K562 (cell line): ENCODE measurements at regions not wholly inside any gene's neighbourhood (a gene's known extent, or its start where the extent isn't known, plus 50 kb on each side); places are given as distances from the start of the nearest gene placed in this dataset.

ENCODE experiments used
- ATAC-seq: fragments of 200-7000 bp; cut with Tn5 transposase; 3 replicates; pipeline ENCODE4 v1.9.1; 2020; ENCODE audit warnings: moderate library complexity
- BruUV-seq: library from RNA; stranded (reverse); fragments of 400-500 nt; replicated peaks from 2 replicates; lab custom pipeline; 2021; lab: Mats Ljungman, UMichigan
- CTCF ChIA-PET: fragments of 300-600 bp; formaldehyde crosslinking; extraction: SDS; loops from one replicate; lab custom pipeline; 2021; ENCODE audit warnings: low intra/inter-chr PET ratio; lab: Yijun Ruan, JAX
- POLR2A ChIA-PET: fragments of 300-600, 350-650 bp; sonication (Branson Sonifier 250); formaldehyde crosslinking; extraction: SDS; loops from one replicate; lab custom pipeline; 2021; ENCODE audit warnings: antibody characterized with exemption, inconsistent platforms; lab: Yijun Ruan, JAX
- DNase-seq, 4 experiments: peaks; one replicate each; pipeline versions ENCODE4 v3.0.0 to v3.0.0-alpha.2; 2011 to 2018; ENCODE audit warnings: low spot score in 3 of 4, mixed read lengths in 3 of 4; ENCODE audit errors: extremely low read depth in 1 of 4
- FAIRE-seq: peaks from 2 replicates; lab custom pipeline; 2011; peaks lifted over from hg19 to GRCh38; lab: Jason Lieb, UNC
- H2AFZ ChIP-seq: 2 replicates; pipeline ENCODE4 v1.6.0; 2011; ENCODE audit warnings: low read depth, low read length, control low read depth, inconsistent platforms
- H3K27ac ChIP-seq: fragments of 200-600 bp; 3 replicates; pipeline ENCODE4 v1.8.0; 2011; ENCODE audit warnings: low read depth, mild to moderate bottlenecking, control low read depth, inconsistent platforms, low read length, moderate library complexity, mixed read lengths; ENCODE audit errors: extremely low read depth
- H3K27me3 ChIP-seq, 2 experiments: fragments of 300-600 bp in 1 of 2; 2 replicates in 1 of 2; 3 replicates in 1 of 2; pipeline versions ENCODE4 v1.6.0 to v1.8.0; 2011; ENCODE audit warnings: inconsistent platforms in 2 of 2, low read length in 2 of 2, mild to moderate bottlenecking in 1 of 2, mixed read lengths in 1 of 2, moderate library complexity in 1 of 2; ENCODE audit not compliant: control insufficient read depth in 2 of 2, insufficient read depth in 2 of 2
- H3K36me3 ChIP-seq: fragments of 300-600 bp; 3 replicates; pipeline ENCODE4 v1.8.0; 2011; ENCODE audit warnings: mild to moderate bottlenecking, low read length, inconsistent platforms; ENCODE audit not compliant: control insufficient read depth, insufficient read depth
- H3K4me1 ChIP-seq, 2 experiments: fragments of 200-600 bp in 1 of 2; replicated peaks in 1 of 2; 2 replicates in 1 of 2; 3 replicates in 1 of 2; pipeline versions ENCODE4 v1.5.1 to v1.8.0; 2011; ENCODE audit warnings: inconsistent platforms in 2 of 2, low read length in 2 of 2, mild to moderate bottlenecking in 1 of 2, mixed read lengths in 1 of 2, moderate library complexity in 1 of 2; ENCODE audit not compliant: control insufficient read depth in 2 of 2, insufficient read depth in 2 of 2
- H3K4me2 ChIP-seq: 2 replicates; pipeline ENCODE4 v1.6.1; 2011; ENCODE audit warnings: low read length, control low read depth, inconsistent platforms, mixed read lengths; ENCODE audit not compliant: insufficient read depth
- H3K4me3 ChIP-seq: fragments of 200-600 bp; sonication (generic), shearing (Covaris generic); 2 replicates; pipeline ENCODE4 v1.5.1; 2016; ENCODE audit warnings: control low read depth, inconsistent platforms
- H3K79me2 ChIP-seq: fragments of 200-600 bp; 3 replicates; pipeline ENCODE4 v1.8.0; 2011; ENCODE audit warnings: low read length, inconsistent platforms; ENCODE audit not compliant: control insufficient read depth, insufficient read depth
- H3K9ac ChIP-seq, 2 experiments: 2 replicates each; pipeline versions ENCODE4 v1.6.0 to v1.6.1; 2011; ENCODE audit warnings: low read depth in 2 of 2, low read length in 2 of 2, control low read depth in 1 of 2, inconsistent platforms in 1 of 2, mild to moderate bottlenecking in 1 of 2, mixed read lengths in 1 of 2; ENCODE audit not compliant: insufficient read depth in 1 of 2
- H3K9me1 ChIP-seq: one replicate; pipeline ENCODE4 v1.6.0; 2011; ENCODE audit warnings: inconsistent platforms, mild to moderate bottlenecking, low read length, moderate library complexity; ENCODE audit not compliant: control insufficient read depth, insufficient read depth
- H3K9me3 ChIP-seq: replicated peaks from 2 replicates; pipeline ENCODE4 v1.5.1; 2011; ENCODE audit warnings: low read depth, low read length, inconsistent platforms; ENCODE audit not compliant: control insufficient read depth, insufficient read depth
- H4K20me1 ChIP-seq: replicated peaks from 2 replicates; pipeline ENCODE4 v1.6.1; 2011; ENCODE audit warnings: low read length, inconsistent platforms, mixed read lengths; ENCODE audit not compliant: control insufficient read depth, insufficient read depth
- CUX1 ChIP-seq: fragments of 200-800 bp; sonication (Bioruptor generic); IDR thresholded peaks from 2 replicates; pipeline ENCODE4 v1.6.1; 2016; ENCODE audit warnings: missing genetic modification characterization, missing compliant biosample characterization
- ESRRA ChIP-seq: fragments of 450-650 bp; IDR thresholded peaks from 2 replicates; pipeline ENCODE4 v1.6.1; 2014; ENCODE audit warnings: low read depth, mild to moderate bottlenecking, moderate library complexity, borderline replicate concordance
- GABPA ChIP-seq: fragments of 200-800 bp; sonication (Bioruptor generic); conservative IDR thresholded peaks from 2 replicates; pipeline ENCODE4 v1.6.1; 2016; ENCODE audit warnings: low read depth, missing genetic modification characterization, missing compliant biosample characterization
- NR4A1 ChIP-seq, 2 experiments: fragments of 250-450 bp in 1 of 2; fragments of 450-650 bp in 1 of 2; sonication (Bioruptor Pico) in 1 of 2; IDR thresholded peaks; 2 replicates each; pipeline versions ENCODE4 v1.4.0 to v1.6.1; 2016 to 2020; ENCODE audit warnings: mild to moderate bottlenecking in 2 of 2, missing compliant biosample characterization in 1 of 2, missing genetic modification characterization in 1 of 2, moderate library complexity in 1 of 2
- RAD51 ChIP-seq: fragments of 450-650 bp; IDR thresholded peaks from 2 replicates; pipeline ENCODE4 v1.7.1; 2016; ENCODE audit warnings: low read depth, mild to moderate bottlenecking, borderline replicate concordance
- RNF219 ChIP-seq: fragments of 250-450 bp; sonication (Bioruptor Pico); IDR thresholded peaks from 2 replicates; pipeline ENCODE4 v1.5.0; 2022; ENCODE audit warnings: mild to moderate bottlenecking
- ZNF77 ChIP-seq: fragments of 250-450 bp; sonication (Bioruptor Pico); IDR thresholded peaks from 2 replicates; pipeline ENCODE4 v1.5.0; 2020
- WGBS: fragments of 100-300 bp; shearing (Covaris generic); methylation state at CpG from one replicate; pipeline ENCODE4 v1.1.6; 2016; ENCODE audit warnings: low coverage, mixed read lengths; ENCODE audit not compliant: insufficient coverage; ENCODE audit errors: missing lambda C conversion rate; 5-methylcytosine and 5-hydroxymethylcytosine counted together
- in situ Hi-C: fragments of 300-500 bp; cut with MboI; formaldehyde crosslinking; loops from 4 replicates; pipeline ENCODE4 v1.15.0; 2018; ENCODE audit warnings: inconsistent platforms, mixed read lengths
- intact Hi-C: fragments of 100-400 bp; cut with micrococcal nuclease; formaldehyde crosslinking; loops from 2 replicates; pipeline ENCODE4 v1.14.2; 2022

GRCh38 chr5:6253281-6253680 is 125.1 kb downstream of the MED10 start:
- FAIRE-seq (no peak), DNase-seq (no peak), ATAC-seq (no peak)
- no TSS peak for BruUV-seq
- H3K9me3 ChIP-seq, result no peaks in the 10 kb centered on the region
- H3K79me2 ChIP-seq, result no peaks in the 10 kb centered on the region
- no peaks in the 10 kb centered on the region for H3K9me1 ChIP-seq
- ChIA-PET CTCF (no interaction called here), POLR2A (no interaction called here)
- 3% methylated on average over 5 of the region's 5 CpGs for WGBS
- no peak overlapping the region for H3K4me3 ChIP-seq
- intact Hi-C loops (no loop called here), in situ Hi-C loops (no loop called here)
- H2AFZ ChIP-seq, result no peak overlapping the region
- H4K20me1 ChIP-seq, result peaks cover 5% of the 10 kb centered on the region; the same call in 1 of the 2 replicates
- no peak for TF ChIP-seq RNF219
- TF ChIP-seq CUX1 (CRISPR knock-in tag), result no peak
- no peak for TF ChIP-seq ZNF77
- TF ChIP-seq NR4A1 (CRISPR knock-in tag; IDR thresholded peaks at IDR 0.05), result no peak
- TF ChIP-seq NR4A1 (tag; IDR thresholded peaks at IDR 0.05), result no peak
- TF ChIP-seq RAD51, result no peak
- no peak for TF ChIP-seq ESRRA
- no peak for TF ChIP-seq GABPA (tag)
- H3K36me3 ChIP-seq, result no peaks in the 10 kb centered on the region
- no peak overlapping the region for H3K27ac ChIP-seq
- no peak overlapping the region for H3K4me2 ChIP-seq
- no peak overlapping the region for H3K9ac ChIP-seq
- peaks cover 2 to 25% of the 10 kb centered on the region in 2 experiments; a peak in 3 of 5 replicates for H3K27me3 ChIP-seq
- H3K4me1 ChIP-seq, result no peaks in the 10 kb centered on the region
